GM12874 (cell line): ENCODE measurements at regions not wholly inside any gene's neighbourhood (a gene's known extent, or its start where the extent isn't known, plus 50 kb on each side); places are given as distances from the start of the nearest gene placed in this dataset.

ENCODE experiments used
- TF ChIP-seq, protein P1 (sequence below): IDR thresholded peaks from 2 replicates; pipeline ENCODE4 v1.5.1; 2011; ENCODE audit warnings: low read depth, mild to moderate bottlenecking, control low read depth, low read length, moderate library complexity; ENCODE audit not compliant: insufficient read depth

GRCh38 chr20:23249541-23249940 is 101.0 kb upstream of the NXT1 start:
- TF ChIP-seq, protein P1, sequence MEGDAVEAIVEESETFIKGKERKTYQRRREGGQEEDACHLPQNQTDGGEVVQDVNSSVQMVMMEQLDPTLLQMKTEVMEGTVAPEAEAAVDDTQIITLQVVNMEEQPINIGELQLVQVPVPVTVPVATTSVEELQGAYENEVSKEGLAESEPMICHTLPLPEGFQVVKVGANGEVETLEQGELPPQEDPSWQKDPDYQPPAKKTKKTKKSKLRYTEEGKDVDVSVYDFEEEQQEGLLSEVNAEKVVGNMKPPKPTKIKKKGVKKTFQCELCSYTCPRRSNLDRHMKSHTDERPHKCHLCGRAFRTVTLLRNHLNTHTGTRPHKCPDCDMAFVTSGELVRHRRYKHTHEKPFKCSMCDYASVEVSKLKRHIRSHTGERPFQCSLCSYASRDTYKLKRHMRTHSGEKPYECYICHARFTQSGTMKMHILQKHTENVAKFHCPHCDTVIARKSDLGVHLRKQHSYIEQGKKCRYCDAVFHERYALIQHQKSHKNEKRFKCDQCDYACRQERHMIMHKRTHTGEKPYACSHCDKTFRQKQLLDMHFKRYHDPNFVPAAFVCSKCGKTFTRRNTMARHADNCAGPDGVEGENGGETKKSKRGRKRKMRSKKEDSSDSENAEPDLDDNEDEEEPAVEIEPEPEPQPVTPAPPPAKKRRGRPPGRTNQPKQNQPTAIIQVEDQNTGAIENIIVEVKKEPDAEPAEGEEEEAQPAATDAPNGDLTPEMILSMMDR: no peak

DNA sequence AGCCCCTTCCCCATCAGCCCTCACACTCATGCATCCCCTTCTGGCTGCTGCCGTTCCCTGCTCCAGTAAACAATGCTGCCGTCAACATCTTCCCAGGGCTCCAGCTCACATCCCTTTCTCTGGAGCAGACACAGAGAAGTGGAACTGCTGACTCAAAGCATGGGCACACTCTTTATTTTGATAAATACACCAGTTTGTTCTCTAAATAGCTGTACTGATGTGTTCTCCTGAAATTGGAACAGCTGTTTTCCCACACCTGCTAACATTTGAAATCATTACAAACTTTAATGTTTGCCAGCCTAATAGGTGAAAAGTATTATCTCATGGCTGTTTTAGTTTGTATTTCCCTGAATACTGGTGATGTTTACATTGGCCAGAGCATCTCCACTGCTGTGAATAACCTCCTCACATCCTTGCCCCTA is 102.1 kb upstream of the NXT1 start:
- TF ChIP-seq, protein P1: no peak

DNA sequence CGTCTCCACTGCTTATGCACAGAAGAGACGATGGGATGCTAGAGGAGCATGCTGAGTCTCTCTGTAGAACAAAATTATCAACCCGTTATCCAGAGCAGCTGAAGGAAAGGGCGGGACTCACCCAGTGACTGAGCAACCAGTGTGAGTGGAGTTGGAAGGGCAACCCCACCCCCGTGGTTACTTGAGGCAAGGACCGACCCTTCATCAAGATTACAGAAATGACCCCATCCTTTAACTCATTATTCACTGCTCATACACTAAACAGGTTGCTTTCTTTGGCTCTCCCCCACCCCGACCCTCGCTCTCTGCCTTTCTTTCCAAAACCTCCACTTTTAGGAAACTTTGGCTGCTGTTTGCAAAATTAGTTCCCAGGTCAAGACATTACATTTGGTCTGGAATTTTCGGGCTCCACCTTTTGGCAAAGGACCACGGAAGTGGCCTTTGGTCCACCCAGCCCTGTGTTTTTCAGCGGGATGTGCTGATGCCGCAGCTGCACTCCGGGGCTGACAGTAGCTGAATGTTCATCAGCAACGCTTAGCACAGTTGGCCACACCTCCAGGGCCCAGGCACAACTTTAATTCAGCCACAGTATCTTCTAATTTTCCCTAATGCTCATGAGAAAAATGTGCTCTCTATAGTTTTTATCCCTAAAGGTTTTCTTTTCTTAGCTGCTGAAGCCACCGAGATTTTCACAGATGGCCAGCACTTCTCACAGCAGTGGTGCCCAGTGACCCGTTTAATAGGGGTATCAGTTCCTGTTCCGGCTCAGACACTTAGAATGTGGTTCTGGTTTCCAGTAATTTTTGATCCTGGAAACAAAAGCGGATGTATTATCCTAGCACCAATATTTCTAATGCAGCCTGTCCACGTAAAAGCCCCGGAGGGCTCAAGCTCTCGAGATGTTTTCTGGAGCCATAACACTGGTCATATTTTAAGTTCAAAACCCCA is 103.6 kb upstream of the NXT1 start:
- TF ChIP-seq, protein P1: no peak

- TF ChIP-seq, protein P1: peak; percentile 80
Measured at GRCh38 chr20:23245553-23246181, 104.9 kb upstream of the NXT1 start.

GRCh38 chr20:23244916-23245552 is 105.6 kb upstream of the NXT1 start:
- TF ChIP-seq, protein P1: no peak

GRCh38 chr20:23244156-23244915 is 106.3 kb upstream of the NXT1 start:
- TF ChIP-seq, protein P1: no peak
